ENCODE measurements at regions not wholly inside any gene's neighbourhood (a gene's known extent, or its start where the extent isn't known, plus 50 kb on each side); places are given as distances from the start of the nearest gene placed in this dataset.

DNA sequence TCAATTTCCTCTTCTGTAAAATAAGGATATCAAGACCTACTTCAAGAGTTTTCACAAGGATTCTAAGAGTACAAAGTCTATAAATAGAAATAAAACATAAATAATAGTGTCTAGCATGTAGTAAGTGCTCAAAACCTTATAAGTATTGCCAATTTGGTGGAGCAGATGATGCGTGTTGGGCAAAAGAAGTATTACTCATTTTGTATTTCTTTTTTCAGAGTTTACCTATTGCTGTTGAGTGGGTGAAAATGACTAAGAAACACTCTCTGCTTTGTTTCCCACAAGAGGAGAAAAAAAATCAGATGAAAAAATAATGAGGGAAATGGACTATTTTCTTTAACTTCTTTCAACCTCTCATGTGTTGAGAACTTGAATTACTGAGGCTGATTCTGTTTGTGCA lies 103.3 kb upstream of the KCNK2 start:
- Histone ChIP-seq H3K36me3 (no peaks in the 10 kb centered on the region), H3K4me1 (no peaks in the 10 kb centered on the region), H3K27ac (no peak overlapping the region), H3K4me3 (no peak overlapping the region), H3K27me3 (no peaks in the 10 kb centered on the region), H3K9me3 (peaks cover 0 to under 1% of the 10 kb centered on the region in 2 donors)
- intact Hi-C loops (cut with DNase I; ENCODE audit: low total_unique reads): no loop called here
- DNase-seq (ENCODE audit: low spot score in 2 of 2): no peak
- TF ChIP-seq, protein P1, sequence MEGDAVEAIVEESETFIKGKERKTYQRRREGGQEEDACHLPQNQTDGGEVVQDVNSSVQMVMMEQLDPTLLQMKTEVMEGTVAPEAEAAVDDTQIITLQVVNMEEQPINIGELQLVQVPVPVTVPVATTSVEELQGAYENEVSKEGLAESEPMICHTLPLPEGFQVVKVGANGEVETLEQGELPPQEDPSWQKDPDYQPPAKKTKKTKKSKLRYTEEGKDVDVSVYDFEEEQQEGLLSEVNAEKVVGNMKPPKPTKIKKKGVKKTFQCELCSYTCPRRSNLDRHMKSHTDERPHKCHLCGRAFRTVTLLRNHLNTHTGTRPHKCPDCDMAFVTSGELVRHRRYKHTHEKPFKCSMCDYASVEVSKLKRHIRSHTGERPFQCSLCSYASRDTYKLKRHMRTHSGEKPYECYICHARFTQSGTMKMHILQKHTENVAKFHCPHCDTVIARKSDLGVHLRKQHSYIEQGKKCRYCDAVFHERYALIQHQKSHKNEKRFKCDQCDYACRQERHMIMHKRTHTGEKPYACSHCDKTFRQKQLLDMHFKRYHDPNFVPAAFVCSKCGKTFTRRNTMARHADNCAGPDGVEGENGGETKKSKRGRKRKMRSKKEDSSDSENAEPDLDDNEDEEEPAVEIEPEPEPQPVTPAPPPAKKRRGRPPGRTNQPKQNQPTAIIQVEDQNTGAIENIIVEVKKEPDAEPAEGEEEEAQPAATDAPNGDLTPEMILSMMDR (IDR thresholded peaks at IDR 0.05): no peak
- no peak for TF ChIP-seq POLR2AphosphoS5 (IDR thresholded peaks at IDR 0.05)
- TF ChIP-seq POLR2A (IDR thresholded peaks at IDR 0.05): no peak

DNA sequence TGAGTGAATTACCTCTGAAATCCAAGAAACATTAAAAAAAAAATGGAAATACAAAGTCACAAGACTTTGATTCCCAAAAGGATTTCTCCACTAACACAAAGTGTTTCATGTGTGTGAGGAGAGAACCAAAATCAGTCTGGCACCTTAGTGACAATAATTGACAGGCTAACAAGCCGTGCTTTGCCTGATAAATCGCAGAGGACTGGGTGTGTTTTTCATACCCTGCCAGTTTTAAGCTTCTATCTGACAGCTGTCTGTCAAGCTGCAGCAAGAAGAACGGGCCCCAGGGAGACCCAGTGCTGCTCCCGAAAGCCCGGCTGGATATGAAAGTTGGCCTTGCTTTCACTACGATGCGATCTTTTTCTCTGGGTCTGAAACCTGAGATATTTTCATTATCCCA lies 101.6 kb upstream of the KCNK2 start:
- Histone ChIP-seq H3K27ac (no peak overlapping the region), H3K4me3 (no peak overlapping the region), H3K27me3 (no peaks in the 10 kb centered on the region), H3K36me3 (no peaks in the 10 kb centered on the region), H3K9me3 (peaks cover 5 to 7% of the 10 kb centered on the region in 2 donors), H3K4me1 (no peaks in the 10 kb centered on the region)
- TF ChIP-seq POLR2AphosphoS5 (IDR thresholded peaks at IDR 0.05): no peak
- no peak for TF ChIP-seq POLR2A (IDR thresholded peaks at IDR 0.05)
- TF ChIP-seq, protein P1 (IDR thresholded peaks at IDR 0.05): no peak
- no peak for DNase-seq (ENCODE audit: low spot score in 2 of 2)
- intact Hi-C loops (cut with DNase I; ENCODE audit: low total_unique reads): loop anchor here (5.0 kb wide), 1 partner anchor 481 kb away; no protein-coding TSS in a partner anchor

DNA sequence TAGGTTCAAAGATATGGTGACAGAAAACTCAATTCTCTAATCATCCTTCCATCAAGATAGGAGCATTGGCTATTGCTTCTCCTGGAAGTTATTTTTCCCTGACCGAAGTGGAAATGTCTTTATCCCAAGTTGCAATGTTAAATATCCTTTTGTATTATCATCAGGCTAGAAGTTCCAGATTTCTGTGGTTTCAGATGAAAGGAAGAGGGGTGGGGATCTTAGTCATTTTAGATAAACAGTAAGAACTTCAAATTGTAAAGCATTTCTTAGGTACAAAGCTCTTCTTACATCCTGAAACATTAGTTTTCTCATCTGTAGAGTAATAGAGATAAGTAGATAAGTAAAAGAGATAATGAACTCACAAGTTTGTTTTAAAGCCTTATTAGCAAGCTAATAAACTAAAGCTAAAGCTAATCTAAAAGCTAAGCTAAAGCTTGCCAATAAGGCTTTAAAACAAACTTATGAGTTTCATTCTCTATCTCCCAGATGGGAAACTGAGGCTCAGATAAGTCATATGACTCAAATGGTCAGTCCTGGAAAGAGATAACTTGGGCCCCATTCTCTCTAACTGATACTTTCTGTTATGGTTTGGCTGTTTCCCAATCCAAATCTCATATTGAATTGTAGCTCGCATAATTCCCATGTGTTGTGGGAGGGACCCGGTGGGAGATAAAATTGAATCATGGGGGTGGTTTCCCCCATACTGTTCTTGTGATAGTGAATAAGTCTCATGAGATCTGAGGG lies 99.2 kb upstream of the KCNK2 start:
- H3K27me3 ChIP-seq: no peaks in the 10 kb centered on the region
- H3K4me3 ChIP-seq: no peak overlapping the region
- DNase-seq (ENCODE audit: low spot score in 2 of 2): no peak
- no peaks in the 10 kb centered on the region for H3K4me1 ChIP-seq
- H3K27ac ChIP-seq: no peak overlapping the region
- intact Hi-C loops (cut with DNase I; ENCODE audit: low total_unique reads): loop anchor here (5.0 kb wide), 1 partner anchor 479 kb away; no protein-coding TSS in a partner anchor
- peaks cover 5 to 7% of the 10 kb centered on the region in 2 donors for H3K9me3 ChIP-seq
- TF ChIP-seq POLR2A (IDR thresholded peaks at IDR 0.05) (no peak), POLR2AphosphoS5 (IDR thresholded peaks at IDR 0.05) (no peak)
- TF ChIP-seq, protein P1 (IDR thresholded peaks at IDR 0.05): no peak
- no peaks in the 10 kb centered on the region for H3K36me3 ChIP-seq

DNA sequence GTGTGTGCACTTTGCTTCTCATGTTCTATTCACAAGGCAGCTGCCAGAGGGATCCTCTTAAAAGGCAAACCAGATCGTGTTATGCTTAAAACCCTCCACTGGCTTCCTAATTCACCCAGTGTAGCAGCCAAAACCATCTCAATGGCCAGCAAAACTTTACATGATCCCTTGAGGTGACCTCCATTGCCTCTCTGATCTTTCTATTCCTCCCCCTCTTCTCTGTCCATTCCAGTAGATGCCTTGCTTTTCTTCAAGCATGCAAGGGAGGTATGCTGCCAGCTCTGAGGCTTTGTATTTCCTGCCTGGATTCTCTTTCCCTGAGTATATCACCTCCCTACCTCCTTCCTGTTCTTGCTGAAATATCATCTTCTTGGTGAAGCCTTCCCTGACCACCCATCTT lies 93.2 kb upstream of the KCNK2 start:
- intact Hi-C loops (cut with DNase I; ENCODE audit: low total_unique reads): no loop called here
- H3K27ac ChIP-seq: no peak overlapping the region
- no peak overlapping the region for H3K4me3 ChIP-seq
- DNase-seq (ENCODE audit: low spot score in 2 of 2): no peak
- H3K4me1 ChIP-seq: no peaks in the 10 kb centered on the region
- H3K9me3 ChIP-seq: peaks cover 3 to 6% of the 10 kb centered on the region in 2 donors
- no peaks in the 10 kb centered on the region for H3K36me3 ChIP-seq
- TF ChIP-seq POLR2A (IDR thresholded peaks at IDR 0.05) (no peak), POLR2AphosphoS5 (IDR thresholded peaks at IDR 0.05) (no peak)
- TF ChIP-seq, protein P1 (IDR thresholded peaks at IDR 0.05): no peak
- H3K27me3 ChIP-seq: no peaks in the 10 kb centered on the region

DNA sequence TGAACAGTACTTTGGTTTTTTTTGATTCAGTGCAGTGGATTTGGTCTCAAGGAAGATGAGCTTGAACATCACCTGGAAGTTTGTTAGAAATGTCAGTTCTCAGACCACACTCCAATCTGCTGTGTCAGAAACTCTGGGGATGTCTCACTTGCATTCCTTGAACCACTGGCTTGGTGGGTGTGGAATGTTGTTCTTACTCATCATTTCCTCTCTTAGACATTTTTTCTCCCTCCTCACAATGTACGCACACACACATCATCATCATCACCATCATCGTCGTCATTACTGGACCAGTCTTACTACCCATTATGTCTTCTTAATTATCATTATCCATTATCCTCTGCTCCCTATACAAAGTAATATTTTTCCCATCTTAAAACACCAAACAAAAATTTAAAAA lies 91.9 kb upstream of the KCNK2 start:
- no peak overlapping the region for H3K27ac ChIP-seq
- TF ChIP-seq POLR2A (IDR thresholded peaks at IDR 0.05) (no peak), POLR2AphosphoS5 (IDR thresholded peaks at IDR 0.05) (no peak)
- TF ChIP-seq, protein P1 (IDR thresholded peaks at IDR 0.05): no peak
- no peaks in the 10 kb centered on the region for H3K36me3 ChIP-seq
- intact Hi-C loops (cut with DNase I; ENCODE audit: low total_unique reads): no loop called here
- no peaks in the 10 kb centered on the region for H3K9me3 ChIP-seq
- H3K4me1 ChIP-seq: no peaks in the 10 kb centered on the region
- DNase-seq (ENCODE audit: low spot score in 2 of 2): no peak
- H3K4me3 ChIP-seq: no peak overlapping the region
- H3K27me3 ChIP-seq: no peaks in the 10 kb centered on the region

Measured in breast epithelium (tissue), 4 donors.